DMS153 treated with DMSO at 0.1 percent for 48 hours (cell line): ENCODE measurements at regions not wholly inside any gene's neighbourhood (a gene's known extent, or its start where the extent isn't known, plus 50 kb on each side); places are given as distances from the start of the nearest gene placed in this dataset.

Source experiments
- DNase-seq: peaks from one replicate; lab custom pipeline; 2025; ENCODE audit not compliant: unreplicated experiment; lab: John Stamatoyannopoulos, UW

DNA sequence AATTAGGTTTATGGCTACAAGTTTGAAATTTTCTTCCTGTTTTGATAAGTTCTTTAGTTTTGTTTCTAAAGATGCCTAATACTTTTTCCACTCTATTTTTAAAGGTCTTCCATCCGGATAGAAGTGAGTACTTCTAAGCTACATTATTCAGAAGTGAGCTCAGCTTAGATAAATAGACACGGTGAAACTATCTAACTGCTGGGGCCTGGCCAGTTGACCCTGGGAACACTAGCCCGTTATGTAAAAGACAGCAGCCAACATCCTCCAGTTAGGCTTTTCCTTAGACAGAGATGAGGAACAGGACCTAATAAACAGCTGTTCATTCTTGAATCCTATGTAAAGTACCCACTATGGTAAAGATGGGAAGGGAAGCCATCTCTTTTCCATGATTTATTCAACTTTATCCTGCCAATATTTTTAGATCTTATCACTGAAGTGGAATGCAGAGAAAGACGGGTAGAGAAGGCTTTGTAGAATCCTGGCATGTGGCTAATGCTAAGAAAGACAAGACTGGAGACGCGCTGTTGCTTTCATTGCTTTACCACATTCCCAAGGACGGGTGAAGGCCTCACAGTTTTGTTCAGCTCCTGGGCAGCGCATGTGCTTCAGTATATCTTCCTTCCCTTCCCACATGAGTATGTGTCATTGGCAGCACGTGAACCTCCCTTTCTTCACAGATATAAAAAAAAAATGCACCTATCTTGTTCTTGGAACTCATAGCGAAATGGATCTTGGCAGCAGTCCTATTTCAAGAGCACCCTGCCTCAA is 340.0 kb upstream of the MEOX2 start:
- no peak for DNase-seq

DNA sequence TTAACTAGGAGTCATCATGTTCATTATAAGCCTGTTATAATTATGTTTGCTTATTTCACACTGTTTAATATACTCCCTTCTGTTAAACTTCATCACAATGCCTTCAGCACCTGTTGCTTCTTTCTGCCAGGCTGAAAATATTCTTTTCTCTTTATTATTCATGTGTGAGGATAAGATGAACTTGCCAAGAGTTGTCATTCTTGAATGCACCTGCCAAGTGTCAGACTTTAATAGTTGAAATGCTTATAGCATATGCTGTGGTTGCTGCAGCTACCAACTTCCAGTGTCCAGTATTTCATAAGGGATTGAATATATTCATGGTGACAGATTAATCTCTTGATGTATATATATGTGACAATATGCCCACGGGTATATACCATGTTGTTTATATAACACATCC is 339.2 kb upstream of the MEOX2 start:
- DNase-seq, result no peak

DNA sequence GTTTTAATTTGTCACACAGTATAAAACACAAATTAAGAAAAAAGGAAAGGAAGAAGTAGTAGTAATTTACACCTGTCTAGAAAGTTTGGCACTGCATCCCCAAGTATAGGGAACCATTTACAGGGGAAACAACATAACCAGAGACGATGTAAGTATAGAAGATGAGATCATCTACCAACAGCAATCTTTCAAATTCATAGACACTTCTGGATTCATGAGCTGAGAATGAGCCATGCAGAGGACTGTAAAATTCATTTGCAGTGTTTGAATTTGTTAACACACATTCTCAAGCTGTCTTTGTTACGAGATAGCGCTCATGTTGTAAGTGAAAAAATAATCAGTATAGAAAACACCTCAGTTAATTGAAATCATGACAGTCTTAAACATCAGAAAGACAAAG is 337.0 kb upstream of the MEOX2 start:
- no peak for DNase-seq

DNA sequence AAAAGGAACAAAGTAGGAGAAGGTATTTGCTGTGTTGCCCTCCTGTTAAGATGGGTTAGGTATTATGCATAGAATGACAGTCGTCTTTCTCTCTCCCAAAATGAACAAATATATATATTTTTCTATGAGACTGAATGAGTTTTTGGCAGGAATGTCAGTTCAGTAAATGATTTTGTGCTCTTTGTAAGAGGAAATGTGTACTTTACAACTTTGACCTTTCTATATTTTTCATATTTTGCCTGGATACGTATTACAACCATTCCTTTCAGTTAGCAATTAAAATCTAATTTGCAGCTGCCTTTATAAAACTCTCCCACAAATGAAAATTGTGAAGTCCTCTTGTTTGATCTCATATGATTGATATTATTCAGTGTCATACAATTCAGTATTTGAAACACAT is 336.6 kb upstream of the MEOX2 start:
- no peak for DNase-seq

DNA sequence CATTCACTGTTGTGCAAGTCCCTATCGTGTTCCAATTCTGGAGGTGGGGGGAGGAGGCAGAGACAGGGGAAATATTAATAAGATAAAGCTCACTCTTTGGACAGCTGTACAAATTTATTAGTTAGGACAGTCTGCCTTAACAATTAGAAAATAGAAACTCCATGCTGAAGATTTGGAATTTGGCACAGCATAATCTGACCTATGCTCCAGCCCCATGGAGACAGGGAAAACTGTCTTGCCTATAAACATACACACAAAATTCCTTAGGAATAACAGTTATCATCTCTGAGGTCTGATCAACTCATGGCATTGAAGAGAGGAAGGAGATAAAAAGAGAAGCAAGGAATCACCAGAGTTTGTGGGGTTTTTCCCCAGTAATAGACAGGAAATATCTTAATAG is 335.4 kb upstream of the MEOX2 start:
- DNase-seq, result no peak

- no peak for DNase-seq
Measured at GRCh38 chr7:16015981-16016380, 329.5 kb upstream of the MEOX2 start.

DNA sequence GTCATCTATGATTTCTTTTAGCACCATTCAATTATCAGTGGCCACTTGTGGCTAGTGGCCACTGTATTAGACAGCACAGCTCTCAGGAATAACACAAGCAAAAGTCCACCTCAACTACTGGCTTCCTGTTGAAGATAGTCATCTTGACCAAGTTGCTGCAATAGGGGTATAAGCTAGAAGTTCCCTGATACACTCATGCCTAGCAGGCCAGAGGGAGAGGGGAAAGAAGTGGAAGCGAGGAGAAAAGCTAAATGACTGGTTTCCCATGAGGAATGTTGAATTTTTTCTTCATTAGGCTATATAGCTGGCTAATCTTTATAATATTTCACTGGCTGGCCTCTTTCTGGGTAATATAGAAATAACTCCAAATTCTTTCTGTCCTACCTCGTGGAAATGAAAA is 327.5 kb upstream of the MEOX2 start:
- DNase-seq, result no peak

- DNase-seq, result no peak
Measured at GRCh38 chr7:16007911-16008310, 321.4 kb upstream of the MEOX2 start.

DNA sequence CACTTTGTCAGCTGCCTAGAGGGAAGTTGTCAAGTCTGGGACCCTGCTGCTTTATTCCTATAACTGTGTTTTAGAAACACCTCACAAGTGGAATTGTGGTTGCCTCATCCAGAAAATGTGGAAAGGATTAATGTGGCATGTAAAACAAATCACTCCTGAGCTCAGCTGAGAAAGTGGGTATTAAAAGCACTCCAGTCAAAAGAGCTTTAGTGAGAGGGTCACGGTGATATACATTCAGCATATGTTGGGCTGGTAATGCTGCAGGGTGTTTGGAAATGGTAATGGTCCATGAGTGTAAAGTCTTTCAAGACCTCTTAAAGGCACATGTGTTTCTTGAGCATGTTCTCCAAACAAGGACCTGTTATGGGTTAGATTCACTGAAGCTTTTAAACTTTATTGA is 318.2 kb upstream of the MEOX2 start:
- DNase-seq, result no peak

DNA sequence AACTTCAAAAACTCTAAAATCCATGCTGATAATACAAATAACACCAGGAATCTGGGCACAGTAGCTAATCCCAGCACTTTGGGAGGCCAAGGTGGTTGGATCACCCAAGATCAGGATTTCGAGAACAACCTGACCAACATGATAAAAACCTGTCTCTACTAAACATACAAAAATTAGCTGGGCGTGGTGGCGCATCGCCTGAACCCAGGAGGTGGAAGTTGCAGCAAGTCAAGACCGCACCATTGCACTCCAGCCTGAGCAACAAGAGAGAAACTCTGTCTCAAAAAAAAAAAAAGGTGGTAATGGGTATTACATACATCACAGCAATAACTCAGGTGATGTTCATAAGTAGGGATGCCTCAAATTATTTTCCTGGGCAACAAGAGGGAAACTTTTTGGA is 315.0 kb upstream of the MEOX2 start:
- no peak for DNase-seq

DNA sequence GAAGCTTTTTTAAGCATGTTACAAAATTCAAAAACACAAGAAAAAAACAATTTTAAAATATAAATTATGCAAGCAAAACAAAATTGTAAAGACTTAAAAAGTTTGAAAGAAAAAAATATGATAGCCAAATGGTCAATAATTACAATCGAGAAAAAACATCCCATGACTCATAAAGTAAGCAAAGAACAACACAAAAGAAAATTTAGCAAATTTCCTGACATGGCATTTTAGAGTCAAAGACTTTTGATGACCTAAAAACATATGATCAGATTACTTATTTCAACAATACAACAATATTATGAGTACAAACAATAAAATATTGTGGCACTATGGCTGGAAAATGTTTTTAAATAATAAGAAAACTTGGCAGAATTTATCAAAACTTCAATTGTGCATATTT is 312.1 kb upstream of the MEOX2 start:
- no peak for DNase-seq

DNA sequence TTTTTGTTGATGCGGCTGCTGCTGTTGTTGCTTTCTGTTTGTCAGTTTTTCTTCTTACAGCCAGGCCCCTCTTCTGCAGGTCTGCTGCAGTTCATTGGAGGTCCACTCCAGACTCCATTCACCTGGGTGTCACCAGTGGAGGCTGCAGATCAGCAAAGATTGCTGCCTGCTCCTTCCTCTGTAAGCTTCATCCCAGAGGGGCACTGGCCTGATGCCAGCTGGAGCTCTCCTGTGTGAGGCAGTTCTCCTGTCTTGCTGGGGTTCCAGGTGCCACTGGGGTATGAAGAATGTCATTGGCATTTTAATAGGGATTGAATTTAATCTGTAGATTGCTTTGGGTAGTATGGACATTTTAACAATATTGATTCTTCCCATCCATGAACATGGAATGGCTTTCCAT is 308.5 kb upstream of the MEOX2 start:
- DNase-seq, result no peak

GRCh38 chr7:15989194-15989593 is 302.7 kb upstream of the MEOX2 start:
- DNase-seq, result no peak

DNA sequence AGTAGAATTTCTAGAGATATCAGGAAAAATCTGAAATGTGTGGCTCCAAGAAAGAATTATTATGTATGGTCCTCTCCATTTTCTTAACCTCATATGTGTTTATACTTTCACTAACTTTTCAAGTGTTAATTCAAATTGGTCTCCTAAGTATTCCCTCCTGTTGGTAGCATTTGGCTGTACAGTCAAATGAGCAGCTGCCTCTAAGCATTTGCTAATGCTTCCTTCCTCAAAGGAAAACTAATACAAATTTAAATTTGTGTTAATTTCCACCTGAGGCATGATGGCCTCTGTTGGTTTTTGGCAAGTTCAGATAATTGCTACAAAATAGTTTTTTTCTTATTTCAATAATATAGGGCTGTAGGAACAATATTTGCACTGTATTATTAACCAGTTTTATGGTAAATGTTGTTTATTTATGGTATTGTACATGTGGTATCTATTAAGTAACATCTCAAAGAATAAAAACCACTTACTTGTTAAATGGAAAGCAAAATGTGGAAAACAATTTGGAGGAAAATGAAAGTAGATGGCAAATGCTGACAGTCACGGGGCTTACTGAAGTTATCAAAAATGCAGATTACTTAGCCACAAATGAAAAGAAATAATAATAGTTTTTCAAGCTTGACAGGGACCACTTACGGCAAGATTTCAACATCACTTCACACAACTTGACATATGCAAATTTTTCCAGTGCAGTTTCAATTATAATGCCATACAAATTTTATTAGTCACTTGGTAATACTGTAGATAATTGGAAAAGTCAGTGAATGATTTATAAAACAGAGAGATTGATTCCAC is 299.3 kb upstream of the MEOX2 start:
- DNase-seq, result no peak

- no peak for DNase-seq
Measured at GRCh38 chr7:15977663-15978062, 291.2 kb upstream of the MEOX2 start.

GRCh38 chr7:15972862-15973275 is 286.4 kb upstream of the MEOX2 start:
- no peak for DNase-seq

GRCh38 chr7:15967551-15967950 is 281.1 kb upstream of the MEOX2 start:
- no peak for DNase-seq

- no peak for DNase-seq
Measured at GRCh38 chr7:15967121-15967520, 280.6 kb upstream of the MEOX2 start.

DNA sequence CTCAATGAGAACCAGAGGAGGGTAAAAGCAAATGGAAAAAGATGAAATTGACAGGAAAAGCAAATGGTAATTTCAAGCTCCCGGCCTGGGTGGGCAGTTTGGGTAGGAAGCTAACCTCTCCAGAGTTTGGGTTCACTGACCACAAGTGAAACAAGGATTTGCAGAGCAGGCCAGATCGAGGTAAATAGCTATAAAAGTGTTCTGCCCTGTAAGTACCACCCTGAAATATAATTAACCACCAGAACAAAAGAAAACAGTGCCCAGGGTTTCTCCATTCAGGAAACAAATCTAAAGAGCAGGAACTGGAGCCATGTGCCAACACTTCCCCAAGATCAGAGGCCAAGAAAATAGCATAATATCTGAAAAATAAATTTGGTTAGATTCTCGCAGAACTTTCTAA is 276.7 kb upstream of the MEOX2 start:
- DNase-seq, result no peak

- DNase-seq, result no peak
Measured at GRCh38 chr7:15954671-15955354, 268.3 kb upstream of the MEOX2 start.

GRCh38 chr7:15950299-15950698 is 263.8 kb upstream of the MEOX2 start:
- DNase-seq, result no peak

DNA sequence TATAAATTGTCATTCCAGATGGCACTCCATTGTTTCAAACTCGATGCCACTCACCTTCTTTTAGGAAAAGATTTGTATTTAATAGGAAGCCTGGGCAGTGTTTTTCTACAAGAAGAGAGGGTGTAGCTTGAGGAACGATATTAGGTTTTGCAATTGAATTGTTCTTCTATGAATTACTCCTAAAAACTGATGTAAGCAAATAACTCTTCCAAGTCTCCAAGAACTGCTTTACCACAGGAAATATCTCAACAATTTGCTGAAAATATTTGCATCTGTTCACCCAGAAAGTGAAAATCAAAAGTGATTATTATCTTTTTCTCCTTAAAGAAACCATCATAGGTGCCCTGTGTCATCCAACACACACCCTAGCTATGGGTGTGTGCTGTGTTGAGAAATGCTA is 261.3 kb upstream of the MEOX2 start:
- DNase-seq, result no peak
